ENCODE measurements at regions not wholly inside any gene's neighbourhood (a gene's known extent, or its start where the extent isn't known, plus 50 kb on each side); places are given as distances from the start of the nearest gene placed in this dataset.

GRCh38 chr15:69848551-69849231 is 249.0 kb downstream of the TLE3 start:
- no peaks in the 10 kb centered on the region for H3K79me2 ChIP-seq (ENCODE audit: control insufficient read depth, insufficient read depth, low read length)
- H4K20me1 ChIP-seq (ENCODE audit: control insufficient read depth, extremely low read depth, insufficient read depth, low read length), result no peaks in the 10 kb centered on the region
- TF ChIP-seq, protein P1, sequence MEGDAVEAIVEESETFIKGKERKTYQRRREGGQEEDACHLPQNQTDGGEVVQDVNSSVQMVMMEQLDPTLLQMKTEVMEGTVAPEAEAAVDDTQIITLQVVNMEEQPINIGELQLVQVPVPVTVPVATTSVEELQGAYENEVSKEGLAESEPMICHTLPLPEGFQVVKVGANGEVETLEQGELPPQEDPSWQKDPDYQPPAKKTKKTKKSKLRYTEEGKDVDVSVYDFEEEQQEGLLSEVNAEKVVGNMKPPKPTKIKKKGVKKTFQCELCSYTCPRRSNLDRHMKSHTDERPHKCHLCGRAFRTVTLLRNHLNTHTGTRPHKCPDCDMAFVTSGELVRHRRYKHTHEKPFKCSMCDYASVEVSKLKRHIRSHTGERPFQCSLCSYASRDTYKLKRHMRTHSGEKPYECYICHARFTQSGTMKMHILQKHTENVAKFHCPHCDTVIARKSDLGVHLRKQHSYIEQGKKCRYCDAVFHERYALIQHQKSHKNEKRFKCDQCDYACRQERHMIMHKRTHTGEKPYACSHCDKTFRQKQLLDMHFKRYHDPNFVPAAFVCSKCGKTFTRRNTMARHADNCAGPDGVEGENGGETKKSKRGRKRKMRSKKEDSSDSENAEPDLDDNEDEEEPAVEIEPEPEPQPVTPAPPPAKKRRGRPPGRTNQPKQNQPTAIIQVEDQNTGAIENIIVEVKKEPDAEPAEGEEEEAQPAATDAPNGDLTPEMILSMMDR (optimal IDR thresholded peaks at IDR 0.05 in 1 of 3, IDR thresholded peaks at IDR 0.05 in 1 of 3, conservative IDR thresholded peaks at IDR 0.05 in 1 of 3; ENCODE audit: extremely low read depth in 1 of 3, insufficient read depth in 2 of 3, low read length in 3 of 3), result no peak
- no peak for TF ChIP-seq EZH2 (IDR thresholded peaks at IDR 0.05; ENCODE audit: low read length)
- H3K9me3 ChIP-seq (ENCODE audit: control insufficient read depth, low read depth, low read length), result no peaks in the 10 kb centered on the region
- H2AFZ ChIP-seq (ENCODE audit: control insufficient read depth, low read length), result no peak overlapping the region
- no peaks in the 10 kb centered on the region for H3K9me1 ChIP-seq (ENCODE audit: control insufficient read depth, extremely low read depth, insufficient read depth, low read length)
- H3K4me2 ChIP-seq (ENCODE audit: control insufficient read depth, extremely low read depth, insufficient read depth, low read depth, low read length), result no peak overlapping the region
- H3K4me3 ChIP-seq (ENCODE audit: control insufficient read depth in 2 of 3, extremely low read depth in 1 of 3, insufficient read depth in 2 of 3, low read depth in 1 of 3, low read length in 3 of 3), result no peak overlapping the region
- H3K27ac ChIP-seq (ENCODE audit: control insufficient read depth, insufficient read depth, low read length), result no peak overlapping the region
- H3K27me3 ChIP-seq (ENCODE audit: control insufficient read depth, extremely low read depth, insufficient read depth, low read length), result no peaks in the 10 kb centered on the region
- H3K36me3 ChIP-seq (ENCODE audit: control insufficient read depth in 2 of 2, extremely low read depth in 1 of 2, insufficient read depth in 2 of 2, low read length in 2 of 2), result no peaks in the 10 kb centered on the region
- DNase-seq (ENCODE audit: low read depth, low spot score) (no peak), FAIRE-seq (no peak)
- dilution Hi-C loops (cut with MboI; ENCODE audit: extremely low pct_ligation_motif_present, low sequenced_read_pairs), result no loop called here
- H3K9ac ChIP-seq (ENCODE audit: control insufficient read depth, extremely low read depth, insufficient read depth, low read length), result no peak overlapping the region
- H3K4me1 ChIP-seq (ENCODE audit: control insufficient read depth, extremely low read depth, insufficient read depth, low read length), result peaks cover 3% of the 10 kb centered on the region

DNA sequence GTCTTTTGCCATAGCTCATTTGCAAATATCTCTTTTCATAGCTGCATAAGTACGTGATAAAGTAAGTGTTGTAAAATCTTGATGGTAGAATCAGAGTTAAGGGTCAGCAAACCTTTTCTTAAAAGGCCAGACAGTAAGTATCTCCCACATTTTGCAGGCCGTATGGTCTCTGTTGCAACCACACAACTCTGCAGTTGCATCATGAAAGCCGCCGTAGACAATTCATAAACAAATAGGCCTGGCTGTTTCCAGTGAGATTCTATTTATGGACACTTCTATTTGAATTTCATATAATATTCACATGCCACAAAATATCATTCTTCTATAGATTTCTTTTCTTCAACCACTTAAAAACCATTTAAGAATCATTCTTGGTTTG is 248.5 kb downstream of the TLE3 start:
- H3K9ac ChIP-seq (ENCODE audit: control insufficient read depth, extremely low read depth, insufficient read depth, low read length), result no peak overlapping the region
- no peak overlapping the region for H3K27ac ChIP-seq (ENCODE audit: control insufficient read depth, insufficient read depth, low read length)
- H4K20me1 ChIP-seq (ENCODE audit: control insufficient read depth, extremely low read depth, insufficient read depth, low read length), result no peaks in the 10 kb centered on the region
- DNase-seq (ENCODE audit: low read depth, low spot score) (no peak), FAIRE-seq (no peak)
- peaks cover 3% of the 10 kb centered on the region for H3K4me1 ChIP-seq (ENCODE audit: control insufficient read depth, extremely low read depth, insufficient read depth, low read length)
- no peaks in the 10 kb centered on the region for H3K9me3 ChIP-seq (ENCODE audit: control insufficient read depth, low read depth, low read length)
- dilution Hi-C loops (cut with MboI; ENCODE audit: extremely low pct_ligation_motif_present, low sequenced_read_pairs), result no loop called here
- no peaks in the 10 kb centered on the region for H3K36me3 ChIP-seq (ENCODE audit: control insufficient read depth in 2 of 2, extremely low read depth in 1 of 2, insufficient read depth in 2 of 2, low read length in 2 of 2)
- no peak overlapping the region for H3K4me2 ChIP-seq (ENCODE audit: control insufficient read depth, extremely low read depth, insufficient read depth, low read depth, low read length)
- TF ChIP-seq, protein P1 (optimal IDR thresholded peaks at IDR 0.05 in 1 of 3, IDR thresholded peaks at IDR 0.05 in 1 of 3, conservative IDR thresholded peaks at IDR 0.05 in 1 of 3; ENCODE audit: extremely low read depth in 1 of 3, insufficient read depth in 2 of 3, low read length in 3 of 3), result no peak
- TF ChIP-seq EZH2 (IDR thresholded peaks at IDR 0.05; ENCODE audit: low read length), result no peak
- no peaks in the 10 kb centered on the region for H3K9me1 ChIP-seq (ENCODE audit: control insufficient read depth, extremely low read depth, insufficient read depth, low read length)
- no peaks in the 10 kb centered on the region for H3K27me3 ChIP-seq (ENCODE audit: control insufficient read depth, extremely low read depth, insufficient read depth, low read length)
- H3K79me2 ChIP-seq (ENCODE audit: control insufficient read depth, insufficient read depth, low read length), result no peaks in the 10 kb centered on the region
- H3K4me3 ChIP-seq (ENCODE audit: control insufficient read depth in 2 of 3, extremely low read depth in 1 of 3, insufficient read depth in 2 of 3, low read depth in 1 of 3, low read length in 3 of 3), result no peak overlapping the region
- H2AFZ ChIP-seq (ENCODE audit: control insufficient read depth, low read length), result no peak overlapping the region

All from keratinocyte (primary cell).